PC-3 (cell line): ENCODE measurements at regions not wholly inside any gene's neighbourhood (a gene's known extent, or its start where the extent isn't known, plus 50 kb on each side); places are given as distances from the start of the nearest gene placed in this dataset.

ENCODE experiments used
- ATAC-seq: fragments of 200-7000 bp; cut with Tn5 transposase; 2 replicates; pipeline ENCODE4 v1.9.1; 2020; ENCODE audit warnings: mild to moderate bottlenecking, moderate library complexity
- BruUV-seq: library from RNA; stranded (reverse); fragments of 400-500 nt; replicated peaks from 2 replicates; lab custom pipeline; 2021; lab: Mats Ljungman, UMichigan
- CTCF ChIA-PET: fragments of 300-600 bp; sonication (Branson Sonifier 250); formaldehyde crosslinking; loops from one replicate; lab custom pipeline; 2022; ENCODE audit warnings: antibody characterized with exemption; lab: Charles Lee
- POLR2A ChIA-PET: fragments of 300-600 bp; sonication (Branson Sonifier 250); formaldehyde crosslinking; loops from one replicate; lab custom pipeline; 2022; ENCODE audit warnings: antibody characterized with exemption; ENCODE audit not compliant: unreplicated experiment; lab: Charles Lee
- DNase-seq: peaks from one replicate; pipeline ENCODE4 v3.0.0-alpha.2; 2015
- H2AFZ ChIP-seq: fragments of 300-600 bp; sonication (generic); 2 replicates; pipeline ENCODE4 v1.6.0; 2016; ENCODE audit warnings: antibody characterized with exemption, low read length
- H3F3A ChIP-seq: fragments of 300-600 bp; sonication (generic); one replicate; pipeline ENCODE4 v1.6.0; 2017; ENCODE audit warnings: antibody characterized with exemption, low read length, control low read depth, mild to moderate bottlenecking; ENCODE audit not compliant: unreplicated experiment
- H3K27ac ChIP-seq: fragments of 300-600 bp; sonication (generic); 2 replicates; pipeline ENCODE4 v1.5.1; 2016; ENCODE audit warnings: mild to moderate bottlenecking, low read length
- H3K27me3 ChIP-seq: fragments of 300-600 bp; sonication (generic); 2 replicates; pipeline ENCODE4 v1.6.1; 2016; ENCODE audit warnings: low read length, mixed read lengths
- H3K36me3 ChIP-seq: fragments of 300-600 bp; sonication (generic); 2 replicates; pipeline ENCODE4 v1.6.1; 2016; ENCODE audit warnings: low read depth, mixed run types, low read length, mixed read lengths
- H3K4me1 ChIP-seq: fragments of 300-600 bp; sonication (generic); 2 replicates; pipeline ENCODE4 v1.5.1; 2016; ENCODE audit warnings: low read length; ENCODE audit not compliant: insufficient read depth
- H3K4me2 ChIP-seq: fragments of 300-600 bp; sonication (generic); 2 replicates; pipeline ENCODE4 v1.6.0; 2016; ENCODE audit warnings: low read length
- H3K4me3 ChIP-seq: fragments of 300-600 bp; sonication (generic); 2 replicates; pipeline ENCODE4 v1.5.1; 2016; ENCODE audit warnings: mild to moderate bottlenecking, low read length, mixed read lengths
- H3K79me2 ChIP-seq: fragments of 300-600 bp; sonication (generic); 2 replicates; pipeline ENCODE4 v1.6.1; 2017; ENCODE audit warnings: low read length, mixed read lengths
- H3K9ac ChIP-seq: fragments of 300-600 bp; sonication (generic); 2 replicates; pipeline ENCODE4 v1.6.0; 2016; ENCODE audit warnings: mild to moderate bottlenecking, low read length
- H3K9me2 ChIP-seq: fragments of 300-600 bp; sonication (generic); replicated peaks from 2 replicates; pipeline ENCODE4 v1.6.1; 2016; ENCODE audit warnings: mixed run types, low read length, mixed read lengths
- H3K9me3 ChIP-seq: fragments of 300-600 bp; sonication (generic); 2 replicates; pipeline ENCODE4 v1.6.1; 2016; ENCODE audit warnings: low read length, mixed read lengths
- H4K20me1 ChIP-seq: fragments of 300-600 bp; sonication (generic); 2 replicates; pipeline ENCODE4 v1.6.1; 2016; ENCODE audit warnings: low read length, mixed read lengths
- CTCF ChIP-seq: fragments of 300-600 bp; sonication (generic); conservative IDR thresholded peaks from 2 replicates; pipeline ENCODE4 v1.5.1; 2017; ENCODE audit warnings: antibody characterized with exemption, low read depth, mild to moderate bottlenecking, low read length
- EZH2 ChIP-seq: fragments of 300-600 bp; sonication (generic); IDR thresholded peaks from one replicate; pipeline ENCODE4 v1.6.1; 2017; ENCODE audit warnings: antibody characterized with exemption, mild to moderate bottlenecking, low read length; ENCODE audit not compliant: unreplicated experiment
- EZH2phosphoT487 ChIP-seq: fragments of 300-600 bp; sonication (generic); IDR thresholded peaks from 2 replicates; pipeline ENCODE4 v1.6.1; 2018; ENCODE audit warnings: mild to moderate bottlenecking, antibody characterized with exemption, low read length, borderline replicate concordance
- intact Hi-C: fragments of 100-400 bp; cut with micrococcal nuclease; formaldehyde crosslinking; loops from 2 replicates; pipeline ENCODE4 v1.9.0; 2023

- Histone ChIP-seq H3K4me2 (no peak overlapping the region), H3K27me3 (no peaks in the 10 kb centered on the region), H3K4me3 (no peak overlapping the region), H3K79me2 (no peaks in the 10 kb centered on the region), H3K9ac (no peak overlapping the region), H3K36me3 (no peaks in the 10 kb centered on the region), H3K9me3 (no peaks in the 10 kb centered on the region; the same call in 1 of the 2 replicates), H3F3A (no peaks in the 10 kb centered on the region), H4K20me1 (no peaks in the 10 kb centered on the region), H3K4me1 (no peaks in the 10 kb centered on the region), H2AFZ (no peak overlapping the region), H3K27ac (no peak overlapping the region), H3K9me2 (no peaks in the 10 kb centered on the region)
- ATAC-seq (no peak), DNase-seq (no peak)
- TF ChIP-seq EZH2 (no peak), CTCF (no peak), EZH2phosphoT487 (no peak)
- ChIA-PET POLR2A (no interaction called here), CTCF (no interaction called here)
- BruUV-seq: no TSS peak
- intact Hi-C loops: no loop called here
Observed at GRCh38 chr19:28990522-28990921, 222.4 kb downstream of the UQCRFS1 start.

- intact Hi-C loops: no loop called here
- BruUV-seq: no TSS peak
- POLR2A ChIA-PET: no interaction called here
Observed at GRCh38 chr19:28989739-28990138, 223.2 kb downstream of the UQCRFS1 start.

More at GRCh38 chr19:28989739-28990138, 223.2 kb downstream of the UQCRFS1 start:
- no peaks in the 10 kb centered on the region for H3K4me1 ChIP-seq
- DNase-seq (no peak), ATAC-seq (no peak)
- H3F3A ChIP-seq: no peaks in the 10 kb centered on the region
- no peaks in the 10 kb centered on the region for H3K36me3 ChIP-seq
- H3K4me2 ChIP-seq: no peak overlapping the region
- H3K9me3 ChIP-seq: no peaks in the 10 kb centered on the region; the same call in 1 of the 2 replicates
- CTCF ChIA-PET: no interaction called here
- no peaks in the 10 kb centered on the region for H3K9me2 ChIP-seq
- H3K9ac ChIP-seq: no peak overlapping the region
- H3K27me3 ChIP-seq: no peaks in the 10 kb centered on the region
- H2AFZ ChIP-seq: no peak overlapping the region
- no peak for TF ChIP-seq CTCF
- no peak for TF ChIP-seq EZH2
- TF ChIP-seq EZH2phosphoT487: no peak
- H3K4me3 ChIP-seq: no peak overlapping the region
- H3K27ac ChIP-seq: no peak overlapping the region
- H3K79me2 ChIP-seq: no peaks in the 10 kb centered on the region
- H4K20me1 ChIP-seq: no peaks in the 10 kb centered on the region
